ENCODE measurements at regions not wholly inside any gene's neighbourhood (a gene's known extent, or its start where the extent isn't known, plus 50 kb on each side); places are given as distances from the start of the nearest gene placed in this dataset.
"Not testable (repeated sequence)": the region's sequence is repeated elsewhere in the genome, so short reads cannot be mapped to it uniquely, and the experiment has no call there.

GRCh38 chr6:85329196-85329595, 120.7 kb upstream of the NT5E start:
- no peaks in the 10 kb centered on the region for H3K4me1 ChIP-seq (ENCODE audit: insufficient read depth, low read length)
- Mint-ChIP-seq H3K4me3 (no peak overlapping the region), H3K36me3 (no peaks in the 10 kb centered on the region), H3K4me1 (no peaks in the 10 kb centered on the region), H3K27me3 (peaks cover 6 to 58% of the 10 kb centered on the region in 2 donors), H3K27ac (no peak overlapping the region), H3K9me3 (no peaks in the 10 kb centered on the region)
- H3K27me3 ChIP-seq (ENCODE audit: insufficient read depth, low read length, poor library complexity, severe bottlenecking) = no peaks in the 10 kb centered on the region
- DNase-seq = no peak
- no peaks in the 10 kb centered on the region for H3K9me3 ChIP-seq (ENCODE audit: low read length)
- no peaks in the 10 kb centered on the region for H3K36me3 ChIP-seq (ENCODE audit: insufficient read depth, low read length)
- no peak overlapping the region for H3K27ac ChIP-seq (ENCODE audit: low read depth, low read length)
- CTCF ChIA-PET = no interaction called here
- H3K4me3 ChIP-seq (ENCODE audit: low read length) = no peak overlapping the region
- POLR2A ChIA-PET = no interaction called here

DNA sequence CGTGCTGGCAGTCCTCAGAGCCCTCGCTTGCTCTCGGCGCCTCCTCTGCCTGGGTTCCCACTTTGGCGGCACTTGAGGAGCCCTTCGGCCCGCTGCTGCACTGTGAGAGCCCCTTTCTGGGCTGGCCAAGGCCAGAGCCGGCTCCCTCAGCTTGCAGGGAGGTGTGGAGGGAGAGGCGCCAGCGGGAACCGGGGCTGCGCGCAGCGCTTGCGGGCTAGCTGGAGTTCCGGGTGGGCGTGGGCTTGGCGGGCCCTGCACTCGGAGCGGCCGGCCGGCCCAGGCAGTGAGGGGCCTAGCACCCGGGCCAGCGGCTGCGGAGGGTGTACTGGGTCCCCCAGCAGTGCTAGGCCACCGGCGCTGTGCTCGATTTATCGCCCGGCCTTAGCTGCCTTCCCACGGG, 124.1 kb upstream of the NT5E start:
- H3K27me3 ChIP-seq (ENCODE audit: insufficient read depth, low read length, poor library complexity, severe bottlenecking); CTCF ChIA-PET; H3K27ac ChIP-seq (ENCODE audit: low read depth, low read length); DNase-seq; H3K9me3 Mint-ChIP-seq; H3K4me3 Mint-ChIP-seq; H3K4me1 Mint-ChIP-seq; H3K9me3 ChIP-seq (ENCODE audit: low read length); H3K36me3 ChIP-seq (ENCODE audit: insufficient read depth, low read length); POLR2A ChIA-PET; H3K4me3 ChIP-seq (ENCODE audit: low read length); H3K27ac Mint-ChIP-seq; H3K36me3 Mint-ChIP-seq; H3K4me1 ChIP-seq (ENCODE audit: insufficient read depth, low read length): not testable (repeated sequence)
- H3K27me3 Mint-ChIP-seq = peaks cover 8 to 40% of the 10 kb centered on the region in 2 donors

DNA sequence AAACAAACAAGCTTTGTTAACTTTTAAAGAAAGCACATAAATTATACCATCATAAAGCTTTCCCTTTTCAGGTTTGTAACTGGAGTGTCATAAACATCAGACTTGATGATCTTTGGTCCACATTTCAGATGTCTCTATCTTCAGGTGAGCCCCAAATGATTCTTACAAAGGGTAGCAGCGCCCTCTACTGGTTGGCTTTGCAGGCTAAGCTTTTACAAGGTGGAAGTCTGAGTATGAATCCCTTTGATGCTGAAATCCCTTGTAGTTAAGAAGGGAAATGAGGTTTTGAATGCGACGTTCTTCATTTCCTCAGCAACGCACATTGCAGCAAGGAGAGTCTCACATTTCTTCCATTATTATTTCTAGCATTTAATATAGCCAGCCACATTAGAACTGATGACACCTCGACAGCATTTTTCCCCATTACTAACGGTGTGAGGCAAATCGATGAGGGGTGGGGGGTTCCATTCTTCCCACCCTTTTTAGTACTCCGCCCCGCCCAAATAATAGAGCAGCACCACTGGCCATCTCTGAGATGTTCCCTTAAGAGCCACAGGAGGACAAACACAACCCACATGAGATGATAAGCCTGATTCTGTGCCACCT, 126.3 kb upstream of the NT5E start:
- peak; percentile 33 to 75 (median 48) for DNase-seq
- Histone ChIP-seq H3K27ac (ENCODE audit: low read depth, low read length) (no peak overlapping the region), H3K4me3 (ENCODE audit: low read length) (no peak overlapping the region), H3K4me1 (ENCODE audit: insufficient read depth, low read length) (no peaks in the 10 kb centered on the region), H3K9me3 (ENCODE audit: low read length) (no peaks in the 10 kb centered on the region), H3K36me3 (ENCODE audit: insufficient read depth, low read length) (no peaks in the 10 kb centered on the region), H3K27me3 (ENCODE audit: insufficient read depth, low read length, poor library complexity, severe bottlenecking) (no peaks in the 10 kb centered on the region)
- H3K27me3 Mint-ChIP-seq = peaks cover 8 to 34% of the 10 kb centered on the region in 2 donors
- ChIA-PET POLR2A (no interaction called here), CTCF (interaction anchor here (1.3 to 1.7 kb wide), 4 partner anchors 8 to 1708 kb away, joined by 3 to 10 read pairs (median 4); no protein-coding TSS in a partner anchor)
- peaks cover 0 to 4% (median 1%) of the 10 kb centered on the region in 5 donors for H3K9me3 Mint-ChIP-seq
- no peak overlapping the region for H3K4me3 Mint-ChIP-seq
- no peaks in the 10 kb centered on the region for H3K36me3 Mint-ChIP-seq
- H3K27ac Mint-ChIP-seq = no peak overlapping the region
- peaks cover 0 to 3% (median 0%) of the 10 kb centered on the region in 3 donors for H3K4me1 Mint-ChIP-seq

DNA sequence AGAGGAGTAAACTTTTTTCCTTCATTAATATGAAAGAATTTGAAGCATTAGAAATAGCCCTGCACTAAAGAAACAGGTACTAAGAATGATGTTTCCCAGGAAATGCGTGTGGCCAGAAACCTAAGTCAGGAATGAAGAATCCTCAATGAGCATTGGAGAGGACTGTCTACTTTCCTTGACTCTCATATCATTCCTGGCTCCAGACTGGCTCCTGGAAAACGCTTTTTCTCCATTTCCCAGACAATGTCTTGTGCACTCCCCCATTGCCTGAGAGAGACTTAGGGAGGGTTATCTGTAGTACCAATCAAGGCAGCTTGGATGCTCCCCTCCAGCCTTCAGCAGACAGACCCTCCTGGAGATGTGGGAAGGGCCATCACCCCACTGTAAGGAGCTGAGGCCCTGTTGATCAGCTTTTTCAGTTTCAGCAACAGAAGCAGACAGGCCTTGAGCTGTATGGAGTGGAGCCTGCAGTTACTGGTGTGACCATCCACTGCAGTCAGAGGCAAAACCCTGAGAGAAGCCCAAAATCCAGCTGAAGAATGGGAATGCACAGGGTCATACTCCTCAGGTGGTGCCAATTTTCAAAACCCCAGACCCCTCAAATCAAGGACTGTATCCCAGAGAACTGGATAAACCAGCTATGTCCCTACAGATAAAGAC, 127.3 kb upstream of the NT5E start:
- no peak overlapping the region for H3K4me3 Mint-ChIP-seq
- H3K9me3 Mint-ChIP-seq = peaks cover 0 to 8% (median 5%) of the 10 kb centered on the region in 5 donors
- CTCF ChIA-PET = interaction anchor here (1.3 to 1.7 kb wide), 3 partner anchors 11 to 1708 kb away, joined by 3 to 10 read pairs (median 4); no protein-coding TSS in a partner anchor
- POLR2A ChIA-PET = no interaction called here
- no peak overlapping the region for H3K4me3 ChIP-seq (ENCODE audit: low read length)
- H3K4me1 ChIP-seq (ENCODE audit: insufficient read depth, low read length) = no peaks in the 10 kb centered on the region
- H3K27me3 ChIP-seq (ENCODE audit: insufficient read depth, low read length, poor library complexity, severe bottlenecking) = no peaks in the 10 kb centered on the region
- H3K27me3 Mint-ChIP-seq = peaks cover 8 to 33% of the 10 kb centered on the region in 2 donors
- no peaks in the 10 kb centered on the region for H3K9me3 ChIP-seq (ENCODE audit: low read length)
- H3K27ac ChIP-seq (ENCODE audit: low read depth, low read length) = no peak overlapping the region
- no peak overlapping the region for H3K27ac Mint-ChIP-seq
- H3K4me1 Mint-ChIP-seq = peaks cover 0 to 3% (median 0%) of the 10 kb centered on the region in 3 donors
- no peaks in the 10 kb centered on the region for H3K36me3 Mint-ChIP-seq
- H3K36me3 ChIP-seq (ENCODE audit: insufficient read depth, low read length) = no peaks in the 10 kb centered on the region
- DNase-seq = no peak

DNA sequence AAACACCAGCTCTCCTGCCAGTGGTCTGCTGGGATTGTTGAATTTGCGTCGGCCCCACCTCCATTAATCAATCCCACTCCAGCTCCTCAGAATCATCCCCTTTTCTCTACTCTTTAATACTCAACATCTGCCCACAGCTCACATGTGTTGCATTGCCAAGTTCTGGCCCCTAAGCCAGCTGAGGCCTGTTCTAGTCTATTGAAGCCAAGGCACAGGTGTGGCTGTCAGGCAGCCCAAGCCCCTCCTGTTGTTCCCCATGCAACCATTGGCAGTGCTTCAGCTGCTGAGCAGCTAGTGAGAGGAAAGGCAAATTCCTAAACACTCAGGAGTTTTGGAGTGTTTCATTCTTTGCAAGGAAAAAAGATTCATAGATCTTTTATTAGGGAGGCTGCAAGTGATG, 128.0 kb upstream of the NT5E start:
- H3K4me1 ChIP-seq (ENCODE audit: insufficient read depth, low read length) = no peaks in the 10 kb centered on the region
- ChIA-PET POLR2A (no interaction called here), CTCF (no interaction called here)
- Mint-ChIP-seq H3K36me3 (no peaks in the 10 kb centered on the region), H3K27ac (no peak overlapping the region), H3K9me3 (peaks cover 4 to 12% (median 10%) of the 10 kb centered on the region in 5 donors), H3K27me3 (peaks cover 6 to 27% of the 10 kb centered on the region in 2 donors), H3K4me3 (no peak overlapping the region), H3K4me1 (peaks cover 0 to 3% (median 0%) of the 10 kb centered on the region in 3 donors)
- no peaks in the 10 kb centered on the region for H3K9me3 ChIP-seq (ENCODE audit: low read length)
- H3K36me3 ChIP-seq (ENCODE audit: insufficient read depth, low read length) = no peaks in the 10 kb centered on the region
- no peak overlapping the region for H3K27ac ChIP-seq (ENCODE audit: low read depth, low read length)
- no peak for DNase-seq
- H3K27me3 ChIP-seq (ENCODE audit: insufficient read depth, low read length, poor library complexity, severe bottlenecking) = no peaks in the 10 kb centered on the region
- H3K4me3 ChIP-seq (ENCODE audit: low read length) = no peak overlapping the region

- Mint-ChIP-seq H3K27me3 (peaks cover 0 to 2% of the 10 kb centered on the region in 2 donors), H3K36me3 (no peaks in the 10 kb centered on the region), H3K9me3 (peaks cover 8 to 20% (median 10%) of the 10 kb centered on the region in 5 donors), H3K4me3 (no peak overlapping the region), H3K4me1 (no peaks in the 10 kb centered on the region), H3K27ac (no peak overlapping the region)
- Histone ChIP-seq H3K27me3 (ENCODE audit: insufficient read depth, low read length, poor library complexity, severe bottlenecking) (no peaks in the 10 kb centered on the region), H3K4me1 (ENCODE audit: insufficient read depth, low read length) (no peaks in the 10 kb centered on the region), H3K4me3 (ENCODE audit: low read length) (no peak overlapping the region), H3K27ac (ENCODE audit: low read depth, low read length) (no peak overlapping the region), H3K36me3 (ENCODE audit: insufficient read depth, low read length) (no peaks in the 10 kb centered on the region), H3K9me3 (ENCODE audit: low read length) (no peaks in the 10 kb centered on the region)
- DNase-seq = no peak
- ChIA-PET POLR2A (no interaction called here), CTCF (interaction anchor here (1.2 kb wide), 1 partner anchor 9 kb away, joined by 4 read pairs; no protein-coding TSS in a partner anchor)
Measured at GRCh38 chr6:85314586-85314985, 135.3 kb upstream of the NT5E start.

DNA sequence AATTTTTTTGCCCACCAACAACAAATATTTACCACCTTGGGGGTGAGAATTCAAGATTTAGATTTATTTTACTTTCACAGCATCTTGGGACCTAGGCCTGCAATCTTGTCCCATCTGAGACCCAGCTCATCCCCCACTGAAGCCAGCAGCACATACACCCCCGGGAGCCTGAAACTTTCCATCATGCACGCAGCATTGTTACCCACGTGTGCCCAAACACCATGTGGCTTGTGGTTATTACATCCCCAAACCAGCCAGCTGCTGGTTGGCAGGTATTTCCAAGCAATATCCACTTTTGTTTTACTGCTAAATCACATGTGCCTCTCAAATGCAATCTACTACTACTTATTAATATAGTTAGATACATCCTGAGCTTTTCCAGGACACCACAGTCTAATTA, 149.3 kb upstream of the NT5E start:
- no peaks in the 10 kb centered on the region for H3K36me3 ChIP-seq (ENCODE audit: insufficient read depth, low read length)
- Mint-ChIP-seq H3K27me3 (peaks cover 5 to 12% of the 10 kb centered on the region in 2 donors), H3K4me1 (no peaks in the 10 kb centered on the region), H3K36me3 (no peaks in the 10 kb centered on the region), H3K4me3 (no peak overlapping the region), H3K27ac (no peak overlapping the region), H3K9me3 (peaks cover 0 to 3% (median 0%) of the 10 kb centered on the region in 5 donors)
- POLR2A ChIA-PET = no interaction called here
- CTCF ChIA-PET = no interaction called here
- no peak for DNase-seq
- H3K4me3 ChIP-seq (ENCODE audit: low read length) = no peak overlapping the region
- no peaks in the 10 kb centered on the region for H3K27me3 ChIP-seq (ENCODE audit: insufficient read depth, low read length, poor library complexity, severe bottlenecking)
- H3K4me1 ChIP-seq (ENCODE audit: insufficient read depth, low read length) = no peaks in the 10 kb centered on the region
- no peaks in the 10 kb centered on the region for H3K9me3 ChIP-seq (ENCODE audit: low read length)
- H3K27ac ChIP-seq (ENCODE audit: low read depth, low read length) = no peak overlapping the region

DNA sequence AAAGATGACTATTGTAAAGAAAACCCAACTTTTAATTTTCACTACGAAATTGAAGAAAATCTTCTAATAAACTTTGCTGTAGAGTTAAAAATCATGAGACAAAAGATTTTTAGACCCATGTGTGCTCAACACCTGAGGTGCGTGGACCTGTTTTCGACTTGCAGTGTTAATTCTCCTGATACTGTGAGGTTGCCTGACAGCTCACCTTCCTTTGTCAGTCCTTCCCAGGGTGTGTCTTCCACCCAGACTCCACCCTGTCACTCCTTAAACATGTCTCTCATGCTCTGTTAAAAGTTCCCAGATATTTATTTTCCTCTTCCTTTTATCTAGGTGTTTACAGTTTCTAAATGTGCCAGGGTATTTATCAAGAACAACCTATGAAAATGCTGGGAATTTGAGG, 151.3 kb upstream of the NT5E start:
- no peaks in the 10 kb centered on the region for H3K4me1 Mint-ChIP-seq
- ChIA-PET CTCF (no interaction called here), POLR2A (no interaction called here)

More for the DNA sequence above, 151.3 kb upstream of the NT5E start:
- no peak overlapping the region for H3K4me3 ChIP-seq (ENCODE audit: low read length)
- no peak overlapping the region for H3K27ac Mint-ChIP-seq
- no peaks in the 10 kb centered on the region for H3K9me3 Mint-ChIP-seq
- no peaks in the 10 kb centered on the region for H3K36me3 Mint-ChIP-seq
- H3K27me3 ChIP-seq (ENCODE audit: insufficient read depth, low read length, poor library complexity, severe bottlenecking) = no peaks in the 10 kb centered on the region
- H3K9me3 ChIP-seq (ENCODE audit: low read length) = no peaks in the 10 kb centered on the region
- H3K4me1 ChIP-seq (ENCODE audit: insufficient read depth, low read length) = no peaks in the 10 kb centered on the region
- H3K4me3 Mint-ChIP-seq = no peak overlapping the region
- peaks cover 2 to 6% of the 10 kb centered on the region in 2 donors for H3K27me3 Mint-ChIP-seq
- H3K36me3 ChIP-seq (ENCODE audit: insufficient read depth, low read length) = no peaks in the 10 kb centered on the region
- DNase-seq = no peak
- H3K27ac ChIP-seq (ENCODE audit: low read depth, low read length) = no peak overlapping the region

Measured in CD8-positive, alpha-beta memory T cell (primary cell).